ENCODE measurements at regions not wholly inside any gene's neighbourhood (a gene's known extent, or its start where the extent isn't known, plus 50 kb on each side); places are given as distances from the start of the nearest gene placed in this dataset.

DNA sequence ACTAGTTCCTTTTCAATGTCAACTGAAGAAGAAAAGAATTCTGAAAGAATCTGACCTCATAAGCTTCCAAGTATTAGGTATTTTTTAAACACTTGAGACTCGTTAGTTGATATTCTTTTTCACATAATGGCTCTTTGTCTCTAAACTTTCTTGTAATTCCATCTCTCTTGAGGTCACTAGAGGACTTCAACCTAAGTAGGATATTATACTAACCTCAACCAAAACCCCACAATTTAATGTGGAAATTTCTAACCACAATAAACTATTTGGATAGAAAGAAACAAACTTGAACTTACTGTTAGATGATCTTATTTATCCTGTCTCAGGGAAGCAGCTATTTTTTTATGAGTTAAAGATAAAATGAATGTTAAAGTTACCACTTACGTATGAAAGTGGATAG lies 206.9 kb upstream of the FSIP2 start:
- H3K27me3 ChIP-seq (ENCODE audit: insufficient read depth, poor library complexity, severe bottlenecking): no peaks in the 10 kb centered on the region
- H3K4me3 ChIP-seq (ENCODE audit: severe bottlenecking): no peak overlapping the region
- ATAC-seq (ENCODE audit: low read depth): no peak
- DNase-seq (ENCODE audit: low spot score): no peak
- H3K4me1 ChIP-seq (ENCODE audit: insufficient read depth, poor library complexity, severe bottlenecking): no peaks in the 10 kb centered on the region
- TF ChIP-seq, protein P1, sequence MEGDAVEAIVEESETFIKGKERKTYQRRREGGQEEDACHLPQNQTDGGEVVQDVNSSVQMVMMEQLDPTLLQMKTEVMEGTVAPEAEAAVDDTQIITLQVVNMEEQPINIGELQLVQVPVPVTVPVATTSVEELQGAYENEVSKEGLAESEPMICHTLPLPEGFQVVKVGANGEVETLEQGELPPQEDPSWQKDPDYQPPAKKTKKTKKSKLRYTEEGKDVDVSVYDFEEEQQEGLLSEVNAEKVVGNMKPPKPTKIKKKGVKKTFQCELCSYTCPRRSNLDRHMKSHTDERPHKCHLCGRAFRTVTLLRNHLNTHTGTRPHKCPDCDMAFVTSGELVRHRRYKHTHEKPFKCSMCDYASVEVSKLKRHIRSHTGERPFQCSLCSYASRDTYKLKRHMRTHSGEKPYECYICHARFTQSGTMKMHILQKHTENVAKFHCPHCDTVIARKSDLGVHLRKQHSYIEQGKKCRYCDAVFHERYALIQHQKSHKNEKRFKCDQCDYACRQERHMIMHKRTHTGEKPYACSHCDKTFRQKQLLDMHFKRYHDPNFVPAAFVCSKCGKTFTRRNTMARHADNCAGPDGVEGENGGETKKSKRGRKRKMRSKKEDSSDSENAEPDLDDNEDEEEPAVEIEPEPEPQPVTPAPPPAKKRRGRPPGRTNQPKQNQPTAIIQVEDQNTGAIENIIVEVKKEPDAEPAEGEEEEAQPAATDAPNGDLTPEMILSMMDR (IDR thresholded peaks at IDR 0.05; ENCODE audit: poor library complexity, severe bottlenecking): no peak
- H3K36me3 ChIP-seq (ENCODE audit: low read depth): no peaks in the 10 kb centered on the region
- no peak overlapping the region for H3K27ac ChIP-seq (ENCODE audit: poor library complexity, severe bottlenecking)
- H3K9me3 ChIP-seq (ENCODE audit: severe bottlenecking): peaks cover 3% of the 10 kb centered on the region

DNA sequence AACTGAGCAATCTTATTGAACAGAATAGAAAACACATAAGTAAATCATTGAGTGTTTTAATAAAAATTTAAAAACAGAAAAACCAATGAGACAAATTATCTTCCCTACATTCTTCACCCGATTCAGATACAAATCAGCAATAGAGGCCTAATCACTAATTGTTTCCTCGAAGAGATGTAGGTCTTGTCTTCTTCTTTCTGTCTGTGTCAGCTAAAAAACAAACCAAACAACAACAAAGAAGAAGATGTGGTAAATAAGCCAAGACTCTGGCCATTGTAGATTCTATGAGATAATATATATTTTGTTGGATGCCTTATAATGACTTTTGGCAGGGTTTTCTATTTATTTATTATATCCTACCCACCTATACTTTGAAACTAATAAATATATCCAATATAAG lies 200.9 kb upstream of the FSIP2 start:
- no peak for DNase-seq (ENCODE audit: low spot score)
- Histone ChIP-seq H3K4me1 (ENCODE audit: insufficient read depth, poor library complexity, severe bottlenecking) (no peaks in the 10 kb centered on the region), H3K27ac (ENCODE audit: poor library complexity, severe bottlenecking) (no peak overlapping the region), H3K4me3 (ENCODE audit: severe bottlenecking) (no peak overlapping the region), H3K27me3 (ENCODE audit: insufficient read depth, poor library complexity, severe bottlenecking) (no peaks in the 10 kb centered on the region), H3K36me3 (ENCODE audit: low read depth) (no peaks in the 10 kb centered on the region), H3K9me3 (ENCODE audit: severe bottlenecking) (no peaks in the 10 kb centered on the region)
- TF ChIP-seq, protein P1 (IDR thresholded peaks at IDR 0.05; ENCODE audit: poor library complexity, severe bottlenecking): no peak
- ATAC-seq (ENCODE audit: low read depth): no peak

DNA sequence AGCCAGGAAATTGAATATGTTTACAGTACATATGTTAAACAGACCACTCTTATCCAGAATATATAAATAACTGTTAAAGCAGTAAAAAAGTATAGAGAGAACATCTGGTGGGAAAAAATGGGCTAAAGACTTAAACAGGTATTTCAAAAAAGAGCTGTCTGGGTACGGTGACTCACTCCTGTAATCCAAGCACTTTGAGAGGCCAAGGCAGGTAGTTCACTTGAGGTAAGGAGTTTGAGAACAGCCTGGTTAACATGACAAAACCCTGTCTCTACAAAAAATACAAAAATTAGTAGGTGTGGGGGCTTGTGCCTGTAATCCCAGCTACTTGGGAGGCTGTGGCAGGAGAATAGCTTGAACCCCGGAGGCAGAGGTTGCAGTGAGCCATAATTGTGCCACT lies 171.4 kb upstream of the FSIP2 start:
- ATAC-seq (ENCODE audit: low read depth) (peak; percentile 55; the same call in 2 of the 3 replicates), DNase-seq (ENCODE audit: low spot score) (no peak)
- Histone ChIP-seq H3K36me3 (ENCODE audit: low read depth) (no peaks in the 10 kb centered on the region), H3K4me3 (ENCODE audit: severe bottlenecking) (no peak overlapping the region), H3K27me3 (ENCODE audit: insufficient read depth, poor library complexity, severe bottlenecking) (no peaks in the 10 kb centered on the region), H3K27ac (ENCODE audit: poor library complexity, severe bottlenecking) (no peak overlapping the region), H3K4me1 (ENCODE audit: insufficient read depth, poor library complexity, severe bottlenecking) (no peaks in the 10 kb centered on the region), H3K9me3 (ENCODE audit: severe bottlenecking) (no peaks in the 10 kb centered on the region)
- TF ChIP-seq, protein P1 (IDR thresholded peaks at IDR 0.05; ENCODE audit: poor library complexity, severe bottlenecking): no peak

DNA sequence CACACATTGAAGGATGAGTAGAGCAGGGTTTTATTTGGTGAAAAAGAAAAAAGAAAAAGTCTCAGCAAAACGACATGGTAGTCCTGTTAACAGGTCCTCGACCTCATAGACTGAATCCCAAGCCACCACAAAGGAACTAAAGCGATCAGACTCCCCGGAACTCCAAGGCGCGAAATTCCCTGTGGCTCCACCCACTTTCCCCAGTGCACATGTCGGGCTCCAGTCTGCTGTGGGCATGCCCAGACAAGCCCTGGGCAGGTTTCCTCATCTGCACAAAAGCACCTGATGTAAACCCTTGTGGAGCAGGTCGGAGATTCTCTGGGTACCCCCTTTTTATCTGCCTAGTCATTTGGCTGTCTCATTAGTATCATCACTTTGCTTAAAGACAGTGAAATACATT lies 170.7 kb upstream of the FSIP2 start:
- no peaks in the 10 kb centered on the region for H3K36me3 ChIP-seq (ENCODE audit: low read depth)
- no peak overlapping the region for H3K27ac ChIP-seq (ENCODE audit: poor library complexity, severe bottlenecking)
- H3K27me3 ChIP-seq (ENCODE audit: insufficient read depth, poor library complexity, severe bottlenecking): no peaks in the 10 kb centered on the region
- no peak for DNase-seq (ENCODE audit: low spot score)
- H3K4me1 ChIP-seq (ENCODE audit: insufficient read depth, poor library complexity, severe bottlenecking): no peaks in the 10 kb centered on the region
- no peaks in the 10 kb centered on the region for H3K9me3 ChIP-seq (ENCODE audit: severe bottlenecking)
- TF ChIP-seq, protein P1 (IDR thresholded peaks at IDR 0.05; ENCODE audit: poor library complexity, severe bottlenecking): no peak
- no peak for ATAC-seq (ENCODE audit: low read depth)
- H3K4me3 ChIP-seq (ENCODE audit: severe bottlenecking): no peak overlapping the region

DNA sequence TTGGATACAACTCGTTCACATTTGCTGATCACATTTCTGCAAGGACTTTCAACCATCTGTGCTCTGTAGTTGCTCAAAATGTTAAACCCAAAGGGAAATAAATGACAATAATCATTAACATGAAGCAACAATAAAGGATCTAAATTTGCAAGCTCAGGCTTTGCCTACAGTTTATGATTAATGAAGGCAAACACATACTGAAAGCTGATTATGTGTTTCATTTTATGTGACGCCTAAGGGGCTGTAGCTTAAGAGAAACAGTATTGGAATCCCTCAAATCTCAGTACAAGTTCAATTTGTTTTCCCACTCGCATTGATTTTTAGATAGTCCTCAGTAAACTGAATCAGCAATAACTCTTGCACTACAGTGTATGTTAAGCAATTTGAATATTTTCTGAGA lies 160.3 kb upstream of the FSIP2 start:
- H3K9me3 ChIP-seq (ENCODE audit: severe bottlenecking): no peaks in the 10 kb centered on the region
- no peaks in the 10 kb centered on the region for H3K27me3 ChIP-seq (ENCODE audit: insufficient read depth, poor library complexity, severe bottlenecking)
- no peak overlapping the region for H3K27ac ChIP-seq (ENCODE audit: poor library complexity, severe bottlenecking)
- H3K4me1 ChIP-seq (ENCODE audit: insufficient read depth, poor library complexity, severe bottlenecking): peaks cover 9% of the 10 kb centered on the region
- H3K4me3 ChIP-seq (ENCODE audit: severe bottlenecking): no peak overlapping the region
- ATAC-seq (ENCODE audit: low read depth): no peak
- H3K36me3 ChIP-seq (ENCODE audit: low read depth): no peaks in the 10 kb centered on the region
- no peak for DNase-seq (ENCODE audit: low spot score)
- TF ChIP-seq, protein P1 (IDR thresholded peaks at IDR 0.05; ENCODE audit: poor library complexity, severe bottlenecking): no peak
